Endothelial cell (in vitro differentiated cells): ENCODE measurements at regions not wholly inside any gene's neighbourhood (a gene's known extent, or its start where the extent isn't known, plus 50 kb on each side); places are given as distances from the start of the nearest gene placed in this dataset.

Experiments used
- DNase-seq: peaks from one replicate; pipeline ENCODE4 v3.0.0; 2021; ENCODE audit warnings: low spot score
- H3K27ac Mint-ChIP-seq: one replicate; pipeline ENCODE4 v1.8.0; 2021; ENCODE audit warnings: mixed read lengths, inconsistent platforms; ENCODE audit not compliant: unreplicated experiment
- H3K27me3 Mint-ChIP-seq: one replicate; pipeline ENCODE4 v1.8.0; 2021; ENCODE audit warnings: mild to moderate bottlenecking, moderate library complexity, mixed read lengths, inconsistent platforms; ENCODE audit not compliant: unreplicated experiment
- H3K36me3 Mint-ChIP-seq: one replicate; pipeline ENCODE4 v1.8.0; 2021; ENCODE audit warnings: mild to moderate bottlenecking, low read depth, mixed read lengths, inconsistent platforms; ENCODE audit not compliant: unreplicated experiment
- H3K4me1 Mint-ChIP-seq: one replicate; pipeline ENCODE4 v1.8.0; 2021; ENCODE audit warnings: mild to moderate bottlenecking, mixed read lengths, inconsistent platforms; ENCODE audit not compliant: unreplicated experiment
- H3K4me3 Mint-ChIP-seq: one replicate; pipeline ENCODE4 v1.8.0; 2021; ENCODE audit warnings: mild to moderate bottlenecking, mixed read lengths, inconsistent platforms; ENCODE audit not compliant: unreplicated experiment
- H3K9me3 Mint-ChIP-seq: one replicate; pipeline ENCODE4 v1.8.0; 2021; ENCODE audit warnings: mixed read lengths, inconsistent platforms; ENCODE audit not compliant: unreplicated experiment
- TF ChIP-seq, protein P1 (sequence below): fragments of 200-600 bp; sonication (generic); IDR thresholded peaks from one replicate; pipeline ENCODE4 v1.5.0; 2021; ENCODE audit warnings: antibody characterized with exemption; ENCODE audit not compliant: unreplicated experiment

GRCh38 chr16:52633230-52633629, 86.3 kb upstream of the TOX3 start:
- no peaks in the 10 kb centered on the region for H3K27me3 Mint-ChIP-seq
- H3K4me1 Mint-ChIP-seq, result no peaks in the 10 kb centered on the region
- no peak overlapping the region for H3K4me3 Mint-ChIP-seq
- no peak for DNase-seq
- H3K27ac Mint-ChIP-seq, result no peak overlapping the region
- TF ChIP-seq, protein P1, sequence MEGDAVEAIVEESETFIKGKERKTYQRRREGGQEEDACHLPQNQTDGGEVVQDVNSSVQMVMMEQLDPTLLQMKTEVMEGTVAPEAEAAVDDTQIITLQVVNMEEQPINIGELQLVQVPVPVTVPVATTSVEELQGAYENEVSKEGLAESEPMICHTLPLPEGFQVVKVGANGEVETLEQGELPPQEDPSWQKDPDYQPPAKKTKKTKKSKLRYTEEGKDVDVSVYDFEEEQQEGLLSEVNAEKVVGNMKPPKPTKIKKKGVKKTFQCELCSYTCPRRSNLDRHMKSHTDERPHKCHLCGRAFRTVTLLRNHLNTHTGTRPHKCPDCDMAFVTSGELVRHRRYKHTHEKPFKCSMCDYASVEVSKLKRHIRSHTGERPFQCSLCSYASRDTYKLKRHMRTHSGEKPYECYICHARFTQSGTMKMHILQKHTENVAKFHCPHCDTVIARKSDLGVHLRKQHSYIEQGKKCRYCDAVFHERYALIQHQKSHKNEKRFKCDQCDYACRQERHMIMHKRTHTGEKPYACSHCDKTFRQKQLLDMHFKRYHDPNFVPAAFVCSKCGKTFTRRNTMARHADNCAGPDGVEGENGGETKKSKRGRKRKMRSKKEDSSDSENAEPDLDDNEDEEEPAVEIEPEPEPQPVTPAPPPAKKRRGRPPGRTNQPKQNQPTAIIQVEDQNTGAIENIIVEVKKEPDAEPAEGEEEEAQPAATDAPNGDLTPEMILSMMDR, result no peak
- H3K9me3 Mint-ChIP-seq, result no peaks in the 10 kb centered on the region
- no peaks in the 10 kb centered on the region for H3K36me3 Mint-ChIP-seq

- TF ChIP-seq, protein P1, result no peak
- no peaks in the 10 kb centered on the region for H3K4me1 Mint-ChIP-seq
- no peak overlapping the region for H3K27ac Mint-ChIP-seq
- H3K9me3 Mint-ChIP-seq, result no peaks in the 10 kb centered on the region
- no peak overlapping the region for H3K4me3 Mint-ChIP-seq
- H3K36me3 Mint-ChIP-seq, result no peaks in the 10 kb centered on the region
- no peaks in the 10 kb centered on the region for H3K27me3 Mint-ChIP-seq
- no peak for DNase-seq
These were observed 84.8 kb upstream of the TOX3 start for GRCh38 chr16:52631711-52632110.

DNA sequence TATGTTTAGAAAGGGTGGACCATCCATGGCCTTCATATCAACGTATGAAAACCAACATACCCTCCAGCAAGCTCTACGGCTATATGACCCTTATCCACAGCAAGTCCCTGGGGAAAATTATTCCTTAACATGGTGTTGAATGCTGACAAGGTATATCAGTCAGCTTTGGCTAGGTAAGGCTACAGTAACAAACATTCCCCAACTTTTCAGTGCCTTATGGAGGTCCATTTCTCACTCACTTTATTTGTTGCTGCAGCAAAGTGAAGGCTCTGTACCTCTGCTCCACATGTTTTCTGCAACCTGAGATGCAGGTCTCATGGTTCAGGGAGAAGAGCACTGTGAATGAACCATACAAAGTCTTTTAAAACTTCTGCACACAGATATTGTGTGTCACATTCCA, 83.8 kb upstream of the TOX3 start:
- no peak overlapping the region for H3K4me3 Mint-ChIP-seq
- H3K9me3 Mint-ChIP-seq, result no peaks in the 10 kb centered on the region
- H3K4me1 Mint-ChIP-seq, result no peaks in the 10 kb centered on the region
- TF ChIP-seq, protein P1, result no peak
- no peaks in the 10 kb centered on the region for H3K27me3 Mint-ChIP-seq
- no peak for DNase-seq
- no peak overlapping the region for H3K27ac Mint-ChIP-seq
- H3K36me3 Mint-ChIP-seq, result no peaks in the 10 kb centered on the region

DNA sequence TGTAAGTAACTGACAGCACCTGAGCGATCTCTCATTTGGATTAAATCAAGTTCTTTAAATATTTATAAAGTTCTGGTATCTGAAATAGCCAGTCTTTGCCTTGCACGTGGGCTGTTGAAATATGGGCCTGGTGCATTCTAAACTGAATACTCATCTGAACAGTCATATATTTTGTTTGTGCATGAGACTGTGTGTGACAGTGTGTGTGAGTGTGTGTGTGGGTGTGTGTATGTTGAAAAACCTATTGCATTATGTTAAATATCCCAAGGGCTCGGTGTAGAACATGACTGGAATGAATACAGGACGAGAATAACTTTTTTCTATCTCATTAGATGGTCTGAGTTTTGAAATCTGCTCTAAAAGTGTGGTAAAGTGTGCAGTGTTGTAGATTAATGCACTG, 82.4 kb upstream of the TOX3 start:
- H3K27ac Mint-ChIP-seq, result no peak overlapping the region
- TF ChIP-seq, protein P1, result no peak
- H3K4me3 Mint-ChIP-seq, result no peak overlapping the region
- H3K27me3 Mint-ChIP-seq, result no peaks in the 10 kb centered on the region
- no peaks in the 10 kb centered on the region for H3K4me1 Mint-ChIP-seq
- H3K36me3 Mint-ChIP-seq, result no peaks in the 10 kb centered on the region
- DNase-seq, result no peak
- H3K9me3 Mint-ChIP-seq, result no peaks in the 10 kb centered on the region

DNA sequence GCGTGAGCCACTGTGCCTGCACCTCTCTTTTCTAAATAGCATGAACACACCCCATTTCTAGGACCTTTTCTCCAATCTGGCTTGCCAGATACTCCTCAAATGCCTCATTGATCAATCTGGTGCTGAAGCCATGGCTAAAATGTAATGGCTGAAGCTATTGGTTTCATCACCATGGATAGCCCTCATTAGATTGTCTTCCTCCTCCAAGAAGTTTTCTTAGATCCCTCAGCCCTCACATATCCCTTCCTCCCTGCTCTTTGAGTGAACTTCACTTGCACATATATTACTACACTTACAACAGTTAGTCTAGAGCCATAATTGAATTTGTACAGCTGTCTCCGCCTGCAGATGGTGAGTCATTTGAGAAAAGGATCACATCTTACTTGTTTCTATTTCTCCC, 77.9 kb upstream of the TOX3 start:
- H3K4me3 Mint-ChIP-seq, result no peak overlapping the region
- H3K36me3 Mint-ChIP-seq, result no peaks in the 10 kb centered on the region
- H3K9me3 Mint-ChIP-seq, result no peaks in the 10 kb centered on the region
- no peak for DNase-seq
- H3K4me1 Mint-ChIP-seq, result no peaks in the 10 kb centered on the region
- H3K27ac Mint-ChIP-seq, result no peak overlapping the region
- H3K27me3 Mint-ChIP-seq, result no peaks in the 10 kb centered on the region
- TF ChIP-seq, protein P1, result no peak
